Breast epithelium (tissue), 3 donors: ENCODE measurements at regions not wholly inside any gene's neighbourhood (a gene's known extent, or its start where the extent isn't known, plus 50 kb on each side); places are given as distances from the start of the nearest gene placed in this dataset.

ENCODE experiments used
- POLR2A ChIP-seq: fragments of 450-650 bp; IDR thresholded peaks from one replicate; pipeline ENCODE4 v1.6.1; 2016; ENCODE audit warnings: antibody characterized with exemption, mild to moderate bottlenecking, moderate library complexity
- POLR2AphosphoS5 ChIP-seq, 3 donors: sonication (generic); formaldehyde crosslinking; IDR thresholded peaks; one replicate each; pipeline ENCODE4 v1.6.1; 2017; ENCODE audit warnings: antibody characterized with exemption in 3 of 3

DNA sequence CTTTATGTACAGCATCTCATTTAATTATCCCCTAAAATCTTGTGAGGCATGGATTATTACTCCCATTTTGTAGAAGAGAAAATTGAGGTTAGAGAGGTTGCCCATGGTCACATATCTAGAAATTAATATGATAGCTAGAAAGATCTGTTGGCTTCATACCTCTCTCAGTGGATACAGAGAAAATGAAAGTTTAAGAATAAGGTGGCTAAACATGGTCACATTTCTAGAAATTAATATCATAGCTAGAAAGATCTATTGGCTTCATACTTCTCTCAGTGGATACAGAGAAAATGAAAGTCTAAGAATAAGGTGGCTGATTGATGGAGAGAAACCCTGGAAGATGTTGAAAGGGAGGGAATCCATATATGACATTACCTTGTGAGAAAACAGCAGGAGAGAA is 260.7 kb upstream of the MAN1A1 start:
- TF ChIP-seq POLR2AphosphoS5 (IDR thresholded peaks at IDR 0.05) (no peak), POLR2A (no peak)
